A549 (cell line): ENCODE measurements at regions not wholly inside any gene's neighbourhood (a gene's known extent, or its start where the extent isn't known, plus 50 kb on each side); places are given as distances from the start of the nearest gene placed in this dataset.

Source experiments
- ATAC-seq, 2 experiments: fragments of 200-7000 bp in 1 of 2; fragments of >200 bp in 1 of 2; cut with Nextera tagmentation in 1 of 2; cut with Tn5 transposase in 1 of 2; 3 replicates each; pipeline versions ENCODE4 v1.8.0 to v1.9.1; 2018 to 2020; ENCODE audit warnings: mild to moderate bottlenecking in 1 of 2, moderate library complexity in 1 of 2
- CTCF ChIA-PET: fragments of 300-600 bp; sonication (Branson Sonifier 250); formaldehyde crosslinking; extraction: SDS; loops from one replicate; lab custom pipeline; 2021; ENCODE audit warnings: antibody characterized with exemption, inconsistent platforms; lab: Yijun Ruan, JAX
- POLR2A ChIA-PET: fragments of 350-600 bp; formaldehyde crosslinking; extraction: SDS; loops from one replicate; lab custom pipeline; 2021; ENCODE audit warnings: antibody characterized with exemption, inconsistent platforms; lab: Yijun Ruan, JAX
- DNase-seq, 2 experiments: peaks; one replicate each; pipeline versions ENCODE4 v3.0.0 to v3.0.0-alpha.2; 2011 to 2016; ENCODE audit warnings: low read depth in 1 of 2, low spot score in 1 of 2
- FAIRE-seq: peaks from 2 replicates; lab custom pipeline; 2011; peaks lifted over from hg19 to GRCh38; lab: Jason Lieb, UNC
- H3K27ac ChIP-seq, 2 experiments: fragments of >200 bp; sonication (Bioruptor Twin); formaldehyde crosslinking; 3 replicates each; pipeline ENCODE4 v1.5.1; 2016 to 2017
- H3K4me1 ChIP-seq: fragments of >200 bp; sonication (Bioruptor Twin); formaldehyde crosslinking; 3 replicates; pipeline ENCODE4 v1.6.1; 2016
- H3K4me2 ChIP-seq: fragments of >200 bp; sonication (Bioruptor Twin); formaldehyde crosslinking; 3 replicates; pipeline ENCODE4 v1.6.1; 2016
- H3K4me3 ChIP-seq: fragments of >200 bp; sonication (Bioruptor Twin); formaldehyde crosslinking; 3 replicates; pipeline ENCODE4 v1.5.1; 2016
- H3K9me3 ChIP-seq: fragments of >200 bp; sonication (Bioruptor Twin); formaldehyde crosslinking; 3 replicates; pipeline ENCODE4 v1.6.1; 2016
- ATOH8 ChIP-seq: fragments of 250-450 bp; sonication (Bioruptor Pico); IDR thresholded peaks from 2 replicates; pipeline ENCODE4 v1.5.0; 2020; ENCODE audit warnings: low read depth, mild to moderate bottlenecking, moderate library complexity
- CBX2 ChIP-seq: fragments of 200-600 bp; sonication (generic); IDR thresholded peaks from 2 replicates; pipeline ENCODE4 v1.6.1; 2016; ENCODE audit warnings: low read depth, mild to moderate bottlenecking, borderline replicate concordance
- CEBPB ChIP-seq, 2 experiments: fragments of >200 bp in 1 of 2; sonication (Bioruptor Twin) in 1 of 2; formaldehyde crosslinking in 1 of 2; IDR thresholded peaks; 2 replicates each; pipeline ENCODE4 v1.6.1; 2012 to 2016
- CHD4 ChIP-seq: fragments of 200-600 bp; sonication (generic); IDR thresholded peaks from 2 replicates; pipeline ENCODE4 v1.6.1; 2016; ENCODE audit warnings: antibody characterized with exemption, mild to moderate bottlenecking, borderline replicate concordance
- CTCF ChIP-seq: fragments of >200 bp; sonication (Bioruptor Twin); formaldehyde crosslinking; IDR thresholded peaks from 3 replicates; pipeline ENCODE4 v1.5.1; 2016
- E2F6 ChIP-seq: IDR thresholded peaks from 2 replicates; pipeline ENCODE4 v1.6.1; 2012; ENCODE audit warnings: low read depth, borderline replicate concordance
- EHF ChIP-seq: fragments of 250-450 bp; sonication (Bioruptor Pico); IDR thresholded peaks from 2 replicates; pipeline ENCODE4 v1.5.0; 2020; ENCODE audit warnings: mild to moderate bottlenecking
- ESRRA ChIP-seq: fragments of 150-350 bp; IDR thresholded peaks from 2 replicates; pipeline ENCODE4 v1.6.1; 2014; ENCODE audit warnings: mild to moderate bottlenecking, low read length, borderline replicate concordance
- FOSB ChIP-seq: fragments of 250-450 bp; sonication (Bioruptor Pico); IDR thresholded peaks from 2 replicates; pipeline ENCODE4 v1.5.0; 2020; ENCODE audit warnings: mild to moderate bottlenecking, moderate library complexity
- FOSL2 ChIP-seq, 2 experiments: fragments of 450-650 bp in 1 of 2; fragments of >200 bp in 1 of 2; sonication (Bioruptor Twin) in 1 of 2; formaldehyde crosslinking; IDR thresholded peaks; 2 replicates each; pipeline versions ENCODE4 v1.5.0 to v1.6.1; 2016 to 2020; ENCODE audit warnings: mild to moderate bottlenecking in 1 of 2, moderate library complexity in 1 of 2
- HOXB5 ChIP-seq: fragments of 250-450 bp; sonication (Bioruptor Pico); IDR thresholded peaks from 2 replicates; pipeline ENCODE4 v1.5.0; 2020; ENCODE audit warnings: mild to moderate bottlenecking, moderate library complexity
- JUN ChIP-seq, 2 experiments: fragments of >200 bp; sonication (Bioruptor Twin); formaldehyde crosslinking; IDR thresholded peaks; 2 replicates in 1 of 2; 3 replicates in 1 of 2; pipeline ENCODE4 v1.6.1; 2016 to 2017
- MAFK ChIP-seq: fragments of 450-650 bp; IDR thresholded peaks from 2 replicates; pipeline ENCODE4 v1.6.1; 2014; ENCODE audit not compliant: partially characterized antibody
- MAX ChIP-seq: IDR thresholded peaks from 2 replicates; pipeline ENCODE4 v1.6.1; 2012
- MAZ ChIP-seq: fragments of 150-350 bp; IDR thresholded peaks from 2 replicates; pipeline ENCODE4 v1.6.1; 2014; ENCODE audit warnings: antibody characterized with exemption, low read depth, low read length, borderline replicate concordance
- NFE2L2 ChIP-seq: fragments of 150-350 bp; conservative IDR thresholded peaks from 2 replicates; pipeline ENCODE4 v1.6.1; 2014; ENCODE audit warnings: low read length
- PBX3 ChIP-seq: IDR thresholded peaks from 2 replicates; pipeline ENCODE4 v1.6.1; 2012
- POLR2A ChIP-seq: IDR thresholded peaks from 2 replicates; pipeline ENCODE4 v1.6.1; 2012; ENCODE audit warnings: mild to moderate bottlenecking, low read length
- RNF2 ChIP-seq: fragments of 200-600 bp; sonication (generic); IDR thresholded peaks from 2 replicates; pipeline ENCODE4 v1.6.1; 2016; ENCODE audit warnings: low read depth, mild to moderate bottlenecking, antibody characterized with exemption, moderate library complexity, borderline replicate concordance
- SMC3 ChIP-seq: fragments of >200 bp; sonication (Bioruptor Twin); formaldehyde crosslinking; IDR thresholded peaks from 3 replicates; pipeline ENCODE4 v1.6.1; 2018; ENCODE audit warnings: inconsistent platforms
- SREBF2 ChIP-seq: fragments of 450-650 bp; IDR thresholded peaks from 2 replicates; pipeline ENCODE4 v1.6.1; 2014; ENCODE audit warnings: mild to moderate bottlenecking, moderate library complexity
- USF2 ChIP-seq: fragments of 450-650 bp; IDR thresholded peaks from 2 replicates; pipeline ENCODE4 v1.6.1; 2014; ENCODE audit warnings: antibody characterized with exemption
- WGBS: methylation state at CpG from one replicate; pipeline ENCODE4 v1.1.6; 2017; ENCODE audit errors: missing lambda C conversion rate; 5-methylcytosine and 5-hydroxymethylcytosine counted together
- TF ChIP-seq, protein P1 (sequence below): fragments of 150-350 bp; IDR thresholded peaks from 2 replicates; pipeline ENCODE4 v1.6.1; 2014; ENCODE audit warnings: low read depth, mild to moderate bottlenecking, low read length

GRCh38 chr6:150668900-150669302 is 69.2 kb downstream of the PLEKHG1 start (continued):
- TF ChIP-seq HOXB5 (CRISPR knock-in tag), result no peak
- no peak for TF ChIP-seq CHD4

GRCh38 chr6:150670311-150670710 is 70.6 kb downstream of the PLEKHG1 start:
- Histone ChIP-seq H3K4me2 (no peak overlapping the region), H3K9me3 (no peaks in the 10 kb centered on the region), H3K4me1 (no peaks in the 10 kb centered on the region; the same call in 2 of the 3 replicates), H3K27ac (no peak overlapping the region), H3K4me3 (no peak overlapping the region)
- CTCF ChIA-PET, result no interaction called here
- TF ChIP-seq CBX2 (no peak), EHF (no peak), NFE2L2 (no peak), CTCF (no peak), POLR2A (no peak), HOXB5 (CRISPR knock-in tag) (no peak), FOSL2 (IDR thresholded peaks at IDR 0.05) (no peak), FOSL2 (CRISPR knock-in tag; IDR thresholded peaks at IDR 0.05) (no peak), E2F6 (no peak), FOSB (CRISPR knock-in tag) (no peak), ATOH8 (CRISPR knock-in tag) (no peak), USF2 (no peak), MAFK (no peak), ESRRA (no peak), SMC3 (no peak), RNF2 (no peak)
- TF ChIP-seq, protein P1, sequence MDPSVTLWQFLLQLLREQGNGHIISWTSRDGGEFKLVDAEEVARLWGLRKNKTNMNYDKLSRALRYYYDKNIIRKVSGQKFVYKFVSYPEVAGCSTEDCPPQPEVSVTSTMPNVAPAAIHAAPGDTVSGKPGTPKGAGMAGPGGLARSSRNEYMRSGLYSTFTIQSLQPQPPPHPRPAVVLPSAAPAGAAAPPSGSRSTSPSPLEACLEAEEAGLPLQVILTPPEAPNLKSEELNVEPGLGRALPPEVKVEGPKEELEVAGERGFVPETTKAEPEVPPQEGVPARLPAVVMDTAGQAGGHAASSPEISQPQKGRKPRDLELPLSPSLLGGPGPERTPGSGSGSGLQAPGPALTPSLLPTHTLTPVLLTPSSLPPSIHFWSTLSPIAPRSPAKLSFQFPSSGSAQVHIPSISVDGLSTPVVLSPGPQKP, result no peak
- 46% methylated on average over 7 of the region's 7 CpGs for WGBS
- DNase-seq (no peak), ATAC-seq (no peak), FAIRE-seq (no peak)
- POLR2A ChIA-PET, result no interaction called here

DNA sequence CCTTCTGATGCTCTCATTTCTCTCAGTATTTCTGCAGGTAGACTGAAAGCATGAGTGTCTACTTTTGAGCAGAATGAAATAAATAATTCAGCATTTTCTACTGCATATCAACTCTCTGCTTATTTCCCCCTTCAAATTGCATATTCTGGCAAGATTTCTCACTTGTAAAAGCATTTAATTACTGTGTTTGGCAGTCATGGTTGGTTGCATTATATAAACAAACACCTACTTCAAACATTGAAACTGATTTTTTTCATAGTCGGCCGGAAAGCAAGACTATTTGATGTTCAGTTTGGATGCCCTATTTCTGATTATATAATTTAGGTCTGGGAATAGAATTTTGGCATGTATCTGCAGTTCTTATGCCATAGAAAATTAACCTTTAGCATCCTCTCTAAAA is 73.1 kb downstream of the PLEKHG1 start:
- WGBS, result 26% methylated on average over 2 of the region's 2 CpGs
- TF ChIP-seq MAX (no peak), PBX3 (no peak), USF2 (no peak), SREBF2 (no peak), CEBPB (IDR thresholded peaks at IDR 0.05) (no peak), JUN (IDR thresholded peaks at IDR 0.05) (no peak), MAZ (no peak)
- ATAC-seq (no peak), FAIRE-seq (no peak), DNase-seq (no peak)
- H3K9me3 ChIP-seq, result no peaks in the 10 kb centered on the region
- H3K4me1 ChIP-seq, result no peaks in the 10 kb centered on the region; the same call in 2 of the 3 replicates
- ChIA-PET CTCF (no interaction called here), POLR2A (no interaction called here)
- no peak overlapping the region for H3K4me2 ChIP-seq
- H3K27ac ChIP-seq, result no peak overlapping the region
- no peak overlapping the region for H3K4me3 ChIP-seq
